Lower leg skin (tissue), 4 donors: ENCODE measurements at regions not wholly inside any gene's neighbourhood (a gene's known extent, or its start where the extent isn't known, plus 50 kb on each side); places are given as distances from the start of the nearest gene placed in this dataset.

ENCODE experiments used
- DNase-seq, 2 donors: peaks; one replicate each; pipeline ENCODE4 v3.0.0-alpha.2; 2019; ENCODE audit warnings: low spot score in 2 of 2
- H3K4me3 ChIP-seq: fragments of 200-600 bp; sonication (generic); 2 replicates; pipeline ENCODE4 v1.5.1; 2017; ENCODE audit warnings: mild to moderate bottlenecking, low read depth; ENCODE audit not compliant: poor library complexity, severe bottlenecking
- CTCF ChIP-seq, 3 donors: fragments of 450-650 bp; IDR thresholded peaks; one replicate each; pipeline ENCODE4 v1.5.1; 2016; ENCODE audit warnings: antibody characterized with exemption in 3 of 3, mild to moderate bottlenecking in 3 of 3, moderate library complexity in 2 of 3
- POLR2A ChIP-seq, 2 donors: fragments of 450-650 bp; IDR thresholded peaks; one replicate each; pipeline ENCODE4 v1.6.1; 2016 to 2017; ENCODE audit warnings: antibody characterized with exemption in 2 of 2, mild to moderate bottlenecking in 1 of 2, moderate library complexity in 1 of 2
- WGBS, 2 donors: methylation state at CpG; one replicate each; pipeline ENCODE4 v1.1.5; 2018; 5-methylcytosine and 5-hydroxymethylcytosine counted together
- intact Hi-C: fragments of 100-400 bp; cut with DNase I; formaldehyde crosslinking; loops from one replicate; pipeline ENCODE4 v1.15.0; 2023; ENCODE audit warnings: low total_unique reads

GRCh38 chr12:19932413-19932812, 435.9 kb upstream of the PDE3A start:
- no peak overlapping the region for H3K4me3 ChIP-seq
- no peak for TF ChIP-seq POLR2A (IDR thresholded peaks at IDR 0.05)
- TF ChIP-seq CTCF (IDR thresholded peaks at IDR 0.05) = no peak
- intact Hi-C loops = no loop called here
- 68 to 73% methylated on average over 4 of the region's 4 CpGs for WGBS, 2 donors
- DNase-seq = no peak

- WGBS, 2 donors = 90 to 91% methylated on average over 3 of the region's 3 CpGs
- no peak overlapping the region for H3K4me3 ChIP-seq
- no peak for DNase-seq
- TF ChIP-seq CTCF (IDR thresholded peaks at IDR 0.05) (no peak), POLR2A (IDR thresholded peaks at IDR 0.05) (no peak)
- intact Hi-C loops = no loop called here
Observed at GRCh38 chr12:19933924-19934323, 434.4 kb upstream of the PDE3A start.

GRCh38 chr12:19937161-19937560, 431.2 kb upstream of the PDE3A start:
- no peak for DNase-seq
- no peak overlapping the region for H3K4me3 ChIP-seq
- intact Hi-C loops = no loop called here
- 83 to 88% methylated on average over 6 of the region's 6 CpGs for WGBS, 2 donors
- TF ChIP-seq POLR2A (IDR thresholded peaks at IDR 0.05) (no peak), CTCF (IDR thresholded peaks at IDR 0.05) (no peak)

- TF ChIP-seq CTCF (IDR thresholded peaks at IDR 0.05) (no peak), POLR2A (IDR thresholded peaks at IDR 0.05) (no peak)
- DNase-seq = no peak
- WGBS, 2 donors = 84 to 88% methylated on average over 2 of the region's 2 CpGs
- no peak overlapping the region for H3K4me3 ChIP-seq
- intact Hi-C loops = no loop called here
Observed at GRCh38 chr12:19938031-19938430, 430.3 kb upstream of the PDE3A start.

- 67 to 88% methylated on average over 1 of the region's 1 CpG for WGBS, 2 donors
- DNase-seq = no peak
- H3K4me3 ChIP-seq = no peak overlapping the region
- intact Hi-C loops = no loop called here
- TF ChIP-seq CTCF (IDR thresholded peaks at IDR 0.05) (no peak), POLR2A (IDR thresholded peaks at IDR 0.05) (no peak)
Observed at GRCh38 chr12:19938491-19938890, 429.8 kb upstream of the PDE3A start.

- no peak for DNase-seq
- TF ChIP-seq CTCF (IDR thresholded peaks at IDR 0.05) (no peak), POLR2A (IDR thresholded peaks at IDR 0.05) (no peak)
- H3K4me3 ChIP-seq = no peak overlapping the region
- 78 to 81% methylated on average over 4 of the region's 4 CpGs for WGBS, 2 donors
- intact Hi-C loops = no loop called here
Observed at GRCh38 chr12:19940267-19940666, 428.1 kb upstream of the PDE3A start.
